ENCODE measurements at regions not wholly inside any gene's neighbourhood (a gene's known extent, or its start where the extent isn't known, plus 50 kb on each side); places are given as distances from the start of the nearest gene placed in this dataset.
"Not testable (repeated sequence)": the region's sequence is repeated elsewhere in the genome, so short reads cannot be mapped to it uniquely, and the experiment has no call there.

DNA sequence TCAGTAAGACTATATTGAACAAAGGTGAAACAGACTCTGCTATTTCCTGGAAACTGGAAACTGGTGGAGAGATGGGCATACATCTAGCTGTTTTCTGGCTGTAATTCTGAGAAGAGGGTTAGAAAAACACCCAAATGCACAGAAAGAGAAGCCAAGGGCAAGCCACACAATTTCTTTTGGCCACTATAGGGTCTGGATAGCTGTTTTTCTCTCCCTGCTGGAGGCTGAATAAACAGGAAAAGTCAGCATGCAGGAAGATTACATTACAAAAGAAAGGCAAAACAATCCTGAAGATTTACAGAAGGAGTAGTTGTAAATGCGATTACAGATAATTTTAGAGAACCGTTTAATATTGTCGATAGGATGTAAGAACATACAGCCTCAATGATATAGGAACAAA, 186.2 kb upstream of the REG3G start:
- Histone ChIP-seq H3K9ac (ENCODE audit: low read length in 5 of 5) (no peak overlapping the region), H3K4me1 (ENCODE audit: control insufficient read depth in 5 of 5, insufficient read depth in 5 of 5, low read length in 5 of 5) (no peaks in the 10 kb centered on the region), H3K36me3 (ENCODE audit: control insufficient read depth in 5 of 5, insufficient read depth in 5 of 5, low read length in 5 of 5) (no peaks in the 10 kb centered on the region), H3K27me3 (ENCODE audit: control insufficient read depth in 5 of 5, insufficient read depth in 4 of 5, low read length in 5 of 5) (no peaks in the 10 kb centered on the region), H3K4me3 (ENCODE audit: low read depth in 1 of 5, low read length in 5 of 5) (no peak overlapping the region), H3K9me3 (ENCODE audit: control insufficient read depth in 5 of 5, low read length in 5 of 5) (no peaks in the 10 kb centered on the region), H3K27ac (ENCODE audit: low read depth, low read length) (no peak overlapping the region)

DNA sequence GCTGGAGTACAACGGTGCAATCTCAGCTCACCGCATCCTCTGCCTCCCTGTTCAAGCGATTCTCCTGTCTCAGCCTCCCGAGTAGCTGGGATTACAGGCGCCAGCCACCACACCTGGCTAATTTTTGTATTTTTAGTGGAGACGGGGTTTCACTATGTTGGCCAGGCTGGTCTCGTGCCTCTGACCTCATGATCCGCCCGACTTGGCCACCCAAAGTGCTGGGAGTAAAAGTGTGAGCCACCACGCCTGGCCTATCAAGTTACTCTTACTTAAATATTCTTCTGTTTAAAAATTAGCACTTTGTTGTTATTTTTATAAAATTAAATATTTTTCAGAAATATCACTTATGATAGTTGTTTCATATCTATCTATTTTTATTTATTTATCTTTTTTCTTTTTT, 185.2 kb upstream of the REG3G start:
- H3K9me3 ChIP-seq (ENCODE audit: control insufficient read depth in 5 of 5, low read length in 5 of 5); H3K4me1 ChIP-seq (ENCODE audit: control insufficient read depth in 5 of 5, insufficient read depth in 5 of 5, low read length in 5 of 5); H3K36me3 ChIP-seq (ENCODE audit: control insufficient read depth in 5 of 5, insufficient read depth in 5 of 5, low read length in 5 of 5); H3K27ac ChIP-seq (ENCODE audit: low read depth, low read length); H3K4me3 ChIP-seq (ENCODE audit: low read depth in 1 of 5, low read length in 5 of 5); H3K9ac ChIP-seq (ENCODE audit: low read length in 5 of 5); H3K27me3 ChIP-seq (ENCODE audit: control insufficient read depth in 5 of 5, insufficient read depth in 4 of 5, low read length in 5 of 5): not testable (repeated sequence)

DNA sequence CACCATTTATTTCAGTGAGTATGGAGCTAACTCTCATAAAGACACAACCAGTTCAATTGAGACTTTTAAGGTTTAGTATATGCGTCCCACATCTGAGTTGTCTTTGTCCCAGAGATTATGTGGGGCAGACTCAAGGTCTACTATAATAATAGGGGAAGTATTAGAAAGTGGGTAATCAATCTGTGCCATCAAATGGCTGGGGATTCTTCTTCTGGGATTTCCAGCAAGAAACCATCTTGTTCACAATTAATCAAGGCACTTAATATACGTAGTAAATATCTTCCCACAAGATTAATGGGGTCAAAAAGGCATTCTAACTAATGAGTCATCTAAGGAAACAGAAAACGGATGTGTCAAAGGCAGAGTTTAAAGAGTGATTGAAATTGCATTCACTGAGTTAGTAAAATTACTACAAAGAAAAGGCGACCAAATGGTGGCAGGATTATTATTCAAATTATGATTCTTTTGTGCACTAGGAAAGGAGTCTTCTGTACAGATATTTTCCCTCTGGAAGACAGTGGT, 179.8 kb upstream of the REG3G start:
- Histone ChIP-seq H3K9ac (ENCODE audit: low read length in 5 of 5) (no peak overlapping the region), H3K36me3 (ENCODE audit: control insufficient read depth in 5 of 5, insufficient read depth in 5 of 5, low read length in 5 of 5) (no peaks in the 10 kb centered on the region), H3K9me3 (ENCODE audit: control insufficient read depth in 5 of 5, low read length in 5 of 5) (no peaks in the 10 kb centered on the region), H3K4me3 (ENCODE audit: low read depth in 1 of 5, low read length in 5 of 5) (no peak overlapping the region), H3K4me1 (ENCODE audit: control insufficient read depth in 5 of 5, insufficient read depth in 5 of 5, low read length in 5 of 5) (no peaks in the 10 kb centered on the region), H3K27ac (ENCODE audit: low read depth, low read length) (no peak overlapping the region), H3K27me3 (ENCODE audit: control insufficient read depth in 5 of 5, insufficient read depth in 4 of 5, low read length in 5 of 5) (no peaks in the 10 kb centered on the region)

DNA sequence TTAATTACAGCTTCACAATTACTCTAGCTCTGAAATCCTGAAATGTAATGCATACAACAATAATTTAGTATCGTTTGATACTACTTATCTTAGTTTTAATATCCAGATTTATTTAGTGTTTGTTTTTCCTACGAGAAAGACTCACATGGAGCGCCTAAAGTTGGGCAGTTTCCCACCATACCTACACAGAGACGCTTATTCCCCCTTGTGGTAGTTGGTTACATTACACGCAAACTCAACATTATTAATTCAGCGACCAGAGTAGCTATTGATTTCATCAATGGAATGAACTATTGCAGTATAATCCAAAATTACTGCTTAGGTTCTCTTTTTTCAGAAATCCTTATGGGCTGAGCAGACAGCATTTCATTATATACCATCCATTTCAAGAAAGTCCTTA, 164.0 kb upstream of the REG3G start:
- Histone ChIP-seq H3K9me3 (ENCODE audit: control insufficient read depth in 5 of 5, low read length in 5 of 5) (no peaks in the 10 kb centered on the region), H3K4me1 (ENCODE audit: control insufficient read depth in 5 of 5, insufficient read depth in 5 of 5, low read length in 5 of 5) (no peaks in the 10 kb centered on the region), H3K27ac (ENCODE audit: low read depth, low read length) (no peak overlapping the region), H3K4me3 (ENCODE audit: low read depth in 1 of 5, low read length in 5 of 5) (no peak overlapping the region), H3K27me3 (ENCODE audit: control insufficient read depth in 5 of 5, insufficient read depth in 4 of 5, low read length in 5 of 5) (no peaks in the 10 kb centered on the region), H3K36me3 (ENCODE audit: control insufficient read depth in 5 of 5, insufficient read depth in 5 of 5, low read length in 5 of 5) (no peaks in the 10 kb centered on the region), H3K9ac (ENCODE audit: low read length in 5 of 5) (no peak overlapping the region)

DNA sequence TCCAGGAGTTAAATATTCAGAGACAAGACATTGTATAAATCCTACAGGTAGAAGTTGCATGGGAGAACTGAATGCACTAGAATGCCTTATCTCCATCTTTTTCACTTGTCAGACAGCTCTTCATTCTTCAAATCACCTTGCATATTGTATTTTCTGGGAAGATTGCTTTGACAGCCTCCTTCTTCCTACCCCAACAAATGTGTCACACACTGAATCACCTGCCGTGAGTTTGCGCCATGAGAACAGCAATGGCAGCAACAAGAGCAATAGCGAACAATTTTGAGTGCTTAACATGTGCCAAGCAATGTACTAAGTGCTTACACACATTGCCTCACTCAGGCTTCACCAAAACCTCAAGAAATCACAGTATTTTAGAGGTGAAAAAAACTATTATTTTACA, 161.3 kb upstream of the REG3G start:
- no peaks in the 10 kb centered on the region for H3K4me1 ChIP-seq (ENCODE audit: control insufficient read depth in 5 of 5, insufficient read depth in 5 of 5, low read length in 5 of 5)
- no peak overlapping the region for H3K27ac ChIP-seq (ENCODE audit: low read depth, low read length)
- H3K36me3 ChIP-seq (ENCODE audit: control insufficient read depth in 5 of 5, insufficient read depth in 5 of 5, low read length in 5 of 5): no peaks in the 10 kb centered on the region
- no peaks in the 10 kb centered on the region for H3K9me3 ChIP-seq (ENCODE audit: control insufficient read depth in 5 of 5, low read length in 5 of 5)
- H3K4me3 ChIP-seq (ENCODE audit: low read depth in 1 of 5, low read length in 5 of 5): no peak overlapping the region
- H3K27me3 ChIP-seq (ENCODE audit: control insufficient read depth in 5 of 5, insufficient read depth in 4 of 5, low read length in 5 of 5): no peaks in the 10 kb centered on the region
- H3K9ac ChIP-seq (ENCODE audit: low read length in 5 of 5): no peak overlapping the region

DNA sequence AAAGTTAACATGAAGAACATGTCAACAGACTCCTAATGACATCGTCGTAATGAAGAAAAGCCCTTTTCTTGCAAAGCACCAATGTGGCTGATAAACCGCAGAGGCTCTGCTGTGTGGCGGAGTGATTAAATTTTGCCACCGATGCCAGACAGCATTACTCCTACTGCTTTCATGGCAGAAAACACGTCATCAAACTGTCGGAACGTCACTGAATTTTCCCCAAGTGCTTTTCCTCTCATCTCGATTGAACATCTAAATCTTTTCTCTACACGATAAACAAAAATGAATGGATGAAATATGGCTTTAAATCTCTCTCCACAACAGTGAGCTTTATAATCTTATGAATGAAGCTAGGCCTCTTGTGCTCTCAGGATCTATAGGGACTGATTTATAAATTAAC, 159.8 kb upstream of the REG3G start:
- no peaks in the 10 kb centered on the region for H3K9me3 ChIP-seq (ENCODE audit: control insufficient read depth in 5 of 5, low read length in 5 of 5)
- no peaks in the 10 kb centered on the region for H3K4me1 ChIP-seq (ENCODE audit: control insufficient read depth in 5 of 5, insufficient read depth in 5 of 5, low read length in 5 of 5)
- no peak overlapping the region for H3K9ac ChIP-seq (ENCODE audit: low read length in 5 of 5)
- H3K27me3 ChIP-seq (ENCODE audit: control insufficient read depth in 5 of 5, insufficient read depth in 4 of 5, low read length in 5 of 5): no peaks in the 10 kb centered on the region
- no peaks in the 10 kb centered on the region for H3K36me3 ChIP-seq (ENCODE audit: control insufficient read depth in 5 of 5, insufficient read depth in 5 of 5, low read length in 5 of 5)
- H3K27ac ChIP-seq (ENCODE audit: low read depth, low read length): no peak overlapping the region
- no peak overlapping the region for H3K4me3 ChIP-seq (ENCODE audit: low read depth in 1 of 5, low read length in 5 of 5)

DNA sequence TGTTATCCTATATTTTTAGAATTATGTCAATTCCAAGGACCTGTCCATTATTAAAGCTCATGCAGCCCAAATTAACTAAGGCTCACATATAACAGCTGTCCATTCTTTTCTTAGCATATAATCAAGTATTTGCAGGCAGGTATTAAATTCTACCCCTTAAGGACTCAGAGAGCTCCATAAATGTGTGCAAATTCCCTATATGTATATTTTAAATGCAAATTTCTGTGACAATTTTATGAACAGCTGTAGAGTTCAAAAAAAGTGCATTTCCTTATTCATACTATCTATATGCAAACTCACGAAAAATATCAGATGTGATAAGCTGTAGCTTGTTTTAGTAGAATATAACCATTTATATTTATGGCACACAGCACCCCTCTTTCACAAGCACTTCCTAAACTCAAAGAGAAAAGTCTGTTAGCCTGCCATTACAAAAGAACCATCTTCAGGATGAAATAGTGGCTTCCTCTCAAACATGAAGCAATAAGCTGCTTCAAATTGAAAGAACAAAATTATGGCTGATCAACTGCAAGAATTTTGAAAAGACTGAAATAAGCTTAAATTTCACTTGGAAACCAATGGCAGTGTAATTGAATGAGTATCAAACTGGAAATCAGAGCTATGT, 155.0 kb upstream of the REG3G start:
- Histone ChIP-seq H3K4me3 (ENCODE audit: low read depth in 1 of 5, low read length in 5 of 5) (no peak overlapping the region), H3K4me1 (ENCODE audit: control insufficient read depth in 5 of 5, insufficient read depth in 5 of 5, low read length in 5 of 5) (no peaks in the 10 kb centered on the region), H3K27me3 (ENCODE audit: control insufficient read depth in 5 of 5, insufficient read depth in 4 of 5, low read length in 5 of 5) (no peaks in the 10 kb centered on the region), H3K9ac (ENCODE audit: low read length in 5 of 5) (no peak overlapping the region), H3K36me3 (ENCODE audit: control insufficient read depth in 5 of 5, insufficient read depth in 5 of 5, low read length in 5 of 5) (no peaks in the 10 kb centered on the region), H3K9me3 (ENCODE audit: control insufficient read depth in 5 of 5, low read length in 5 of 5) (no peaks in the 10 kb centered on the region), H3K27ac (ENCODE audit: low read depth, low read length) (no peak overlapping the region)

DNA sequence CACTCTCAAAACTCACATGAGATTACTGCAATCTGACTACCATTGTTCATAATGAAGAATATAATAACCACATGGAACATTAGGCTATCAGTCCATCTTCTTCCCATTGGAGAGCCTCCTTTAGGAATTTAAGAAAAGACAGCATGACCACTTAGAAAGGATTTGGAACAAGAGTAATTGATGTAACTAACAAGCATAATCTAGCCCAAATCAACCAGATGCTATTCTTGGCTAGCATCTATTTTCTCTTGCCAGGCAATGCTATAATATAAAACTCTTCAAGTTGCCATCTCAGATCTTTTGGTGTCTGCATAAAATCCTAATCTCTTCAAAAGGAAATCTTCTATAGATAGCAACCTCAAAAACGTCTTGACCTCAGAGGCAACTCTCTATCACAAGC, 152.0 kb upstream of the REG3G start:
- no peaks in the 10 kb centered on the region for H3K9me3 ChIP-seq (ENCODE audit: control insufficient read depth in 5 of 5, low read length in 5 of 5)
- H3K9ac ChIP-seq (ENCODE audit: low read length in 5 of 5): no peak overlapping the region
- no peak overlapping the region for H3K27ac ChIP-seq (ENCODE audit: low read depth, low read length)
- H3K4me3 ChIP-seq (ENCODE audit: low read depth in 1 of 5, low read length in 5 of 5): no peak overlapping the region
- H3K36me3 ChIP-seq (ENCODE audit: control insufficient read depth in 5 of 5, insufficient read depth in 5 of 5, low read length in 5 of 5): no peaks in the 10 kb centered on the region
- H3K4me1 ChIP-seq (ENCODE audit: control insufficient read depth in 5 of 5, insufficient read depth in 5 of 5, low read length in 5 of 5): no peaks in the 10 kb centered on the region
- H3K27me3 ChIP-seq (ENCODE audit: control insufficient read depth in 5 of 5, insufficient read depth in 4 of 5, low read length in 5 of 5): no peaks in the 10 kb centered on the region

DNA sequence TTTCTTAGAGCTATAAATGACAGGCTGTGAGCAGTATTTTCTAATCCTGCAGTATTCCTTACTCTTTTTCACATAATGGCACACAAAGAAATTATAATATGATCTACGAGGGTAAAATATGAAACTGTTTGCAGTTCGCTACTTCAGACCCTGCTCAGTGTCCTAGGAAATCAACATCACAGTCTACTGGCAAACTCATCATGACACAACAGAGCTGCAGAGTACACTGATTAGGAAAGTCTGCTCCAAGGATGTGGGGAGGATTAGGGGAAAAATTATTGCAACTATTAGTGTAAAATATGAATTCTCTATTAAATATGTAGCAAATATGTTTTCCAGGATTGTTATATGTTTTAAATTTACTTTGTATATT, 149.2 kb upstream of the REG3G start:
- Histone ChIP-seq H3K27ac (ENCODE audit: low read depth, low read length) (no peak overlapping the region), H3K27me3 (ENCODE audit: control insufficient read depth in 5 of 5, insufficient read depth in 4 of 5, low read length in 5 of 5) (no peaks in the 10 kb centered on the region), H3K9me3 (ENCODE audit: control insufficient read depth in 5 of 5, low read length in 5 of 5) (no peaks in the 10 kb centered on the region), H3K9ac (ENCODE audit: low read length in 5 of 5) (no peak overlapping the region), H3K4me1 (ENCODE audit: control insufficient read depth in 5 of 5, insufficient read depth in 5 of 5, low read length in 5 of 5) (no peaks in the 10 kb centered on the region), H3K36me3 (ENCODE audit: control insufficient read depth in 5 of 5, insufficient read depth in 5 of 5, low read length in 5 of 5) (no peaks in the 10 kb centered on the region), H3K4me3 (ENCODE audit: low read depth in 1 of 5, low read length in 5 of 5) (no peak overlapping the region)

DNA sequence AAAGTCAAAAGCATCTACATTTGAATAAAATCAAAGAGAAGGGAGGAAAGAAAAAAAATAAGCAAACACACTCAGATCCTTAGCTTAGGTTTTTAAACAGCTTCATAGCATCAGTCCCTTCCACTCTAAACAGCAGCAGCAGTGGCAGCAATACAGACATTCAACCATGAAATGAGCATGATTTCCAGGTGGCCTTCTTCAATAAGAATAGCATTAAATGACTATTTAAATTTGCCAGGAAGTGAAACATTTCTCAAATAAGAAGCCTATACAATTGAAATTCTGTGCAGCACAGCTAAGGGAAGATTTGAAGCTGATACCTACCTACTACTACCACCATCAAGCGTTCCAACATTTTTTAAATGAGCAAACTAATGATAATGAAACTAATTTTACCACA, 138.1 kb upstream of the REG3G start:
- Histone ChIP-seq H3K36me3 (ENCODE audit: control insufficient read depth in 5 of 5, insufficient read depth in 5 of 5, low read length in 5 of 5) (no peaks in the 10 kb centered on the region), H3K9ac (ENCODE audit: low read length in 5 of 5) (no peak overlapping the region), H3K4me3 (ENCODE audit: low read depth in 1 of 5, low read length in 5 of 5) (no peak overlapping the region), H3K4me1 (ENCODE audit: control insufficient read depth in 5 of 5, insufficient read depth in 5 of 5, low read length in 5 of 5) (no peaks in the 10 kb centered on the region), H3K27me3 (ENCODE audit: control insufficient read depth in 5 of 5, insufficient read depth in 4 of 5, low read length in 5 of 5) (no peaks in the 10 kb centered on the region), H3K27ac (ENCODE audit: low read depth, low read length) (no peak overlapping the region), H3K9me3 (ENCODE audit: control insufficient read depth in 5 of 5, low read length in 5 of 5) (no peaks in the 10 kb centered on the region)

DNA sequence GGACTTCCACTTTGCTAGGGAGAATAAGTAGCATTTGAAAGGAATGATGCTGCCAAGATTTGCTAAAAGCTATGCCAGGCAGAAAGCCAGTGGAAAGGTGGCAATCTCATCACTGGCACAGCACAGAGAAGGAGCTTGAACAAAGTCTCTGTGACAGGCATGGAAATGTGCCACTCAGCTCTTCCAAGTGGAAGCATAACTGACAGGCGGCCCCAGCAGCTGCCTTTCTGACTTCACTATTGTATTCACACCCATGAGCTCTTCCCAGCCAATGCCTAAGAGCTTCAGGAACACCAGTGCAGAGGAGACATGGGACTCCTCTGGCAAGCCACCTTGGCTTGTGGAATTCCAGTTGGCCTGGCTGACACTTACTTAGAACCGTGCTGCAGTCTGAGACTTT, 134.6 kb upstream of the REG3G start:
- H3K27me3 ChIP-seq (ENCODE audit: control insufficient read depth in 5 of 5, insufficient read depth in 4 of 5, low read length in 5 of 5): no peaks in the 10 kb centered on the region
- H3K9me3 ChIP-seq (ENCODE audit: control insufficient read depth in 5 of 5, low read length in 5 of 5): no peaks in the 10 kb centered on the region
- H3K4me1 ChIP-seq (ENCODE audit: control insufficient read depth in 5 of 5, insufficient read depth in 5 of 5, low read length in 5 of 5): no peaks in the 10 kb centered on the region
- H3K9ac ChIP-seq (ENCODE audit: low read length in 5 of 5): no peak overlapping the region
- no peaks in the 10 kb centered on the region for H3K36me3 ChIP-seq (ENCODE audit: control insufficient read depth in 5 of 5, insufficient read depth in 5 of 5, low read length in 5 of 5)
- H3K27ac ChIP-seq (ENCODE audit: low read depth, low read length): no peak overlapping the region
- H3K4me3 ChIP-seq (ENCODE audit: low read depth in 1 of 5, low read length in 5 of 5): no peak overlapping the region

Data from subcutaneous abdominal adipose tissue (tissue), 5 donors.